PC-3 (cell line): ENCODE measurements at regions not wholly inside any gene's neighbourhood (a gene's known extent, or its start where the extent isn't known, plus 50 kb on each side); places are given as distances from the start of the nearest gene placed in this dataset.

ENCODE experiments used
- ATAC-seq: fragments of 200-7000 bp; cut with Tn5 transposase; 2 replicates; pipeline ENCODE4 v1.9.1; 2020; ENCODE audit warnings: mild to moderate bottlenecking, moderate library complexity
- BruUV-seq: library from RNA; stranded (reverse); fragments of 400-500 nt; replicated peaks from 2 replicates; lab custom pipeline; 2021; lab: Mats Ljungman, UMichigan
- CTCF ChIA-PET: fragments of 300-600 bp; sonication (Branson Sonifier 250); formaldehyde crosslinking; loops from one replicate; lab custom pipeline; 2022; ENCODE audit warnings: antibody characterized with exemption; lab: Charles Lee
- POLR2A ChIA-PET: fragments of 300-600 bp; sonication (Branson Sonifier 250); formaldehyde crosslinking; loops from one replicate; lab custom pipeline; 2022; ENCODE audit warnings: antibody characterized with exemption; ENCODE audit not compliant: unreplicated experiment; lab: Charles Lee
- DNase-seq: peaks from one replicate; pipeline ENCODE4 v3.0.0-alpha.2; 2015
- H2AFZ ChIP-seq: fragments of 300-600 bp; sonication (generic); 2 replicates; pipeline ENCODE4 v1.6.0; 2016; ENCODE audit warnings: antibody characterized with exemption, low read length
- H3F3A ChIP-seq: fragments of 300-600 bp; sonication (generic); one replicate; pipeline ENCODE4 v1.6.0; 2017; ENCODE audit warnings: antibody characterized with exemption, low read length, control low read depth, mild to moderate bottlenecking; ENCODE audit not compliant: unreplicated experiment
- H3K27ac ChIP-seq: fragments of 300-600 bp; sonication (generic); 2 replicates; pipeline ENCODE4 v1.5.1; 2016; ENCODE audit warnings: mild to moderate bottlenecking, low read length
- H3K27me3 ChIP-seq: fragments of 300-600 bp; sonication (generic); 2 replicates; pipeline ENCODE4 v1.6.1; 2016; ENCODE audit warnings: low read length, mixed read lengths
- H3K36me3 ChIP-seq: fragments of 300-600 bp; sonication (generic); 2 replicates; pipeline ENCODE4 v1.6.1; 2016; ENCODE audit warnings: low read depth, mixed run types, low read length, mixed read lengths
- H3K4me1 ChIP-seq: fragments of 300-600 bp; sonication (generic); 2 replicates; pipeline ENCODE4 v1.5.1; 2016; ENCODE audit warnings: low read length; ENCODE audit not compliant: insufficient read depth
- H3K4me2 ChIP-seq: fragments of 300-600 bp; sonication (generic); 2 replicates; pipeline ENCODE4 v1.6.0; 2016; ENCODE audit warnings: low read length
- H3K4me3 ChIP-seq: fragments of 300-600 bp; sonication (generic); 2 replicates; pipeline ENCODE4 v1.5.1; 2016; ENCODE audit warnings: mild to moderate bottlenecking, low read length, mixed read lengths
- H3K79me2 ChIP-seq: fragments of 300-600 bp; sonication (generic); 2 replicates; pipeline ENCODE4 v1.6.1; 2017; ENCODE audit warnings: low read length, mixed read lengths
- H3K9ac ChIP-seq: fragments of 300-600 bp; sonication (generic); 2 replicates; pipeline ENCODE4 v1.6.0; 2016; ENCODE audit warnings: mild to moderate bottlenecking, low read length
- H3K9me2 ChIP-seq: fragments of 300-600 bp; sonication (generic); replicated peaks from 2 replicates; pipeline ENCODE4 v1.6.1; 2016; ENCODE audit warnings: mixed run types, low read length, mixed read lengths
- H3K9me3 ChIP-seq: fragments of 300-600 bp; sonication (generic); 2 replicates; pipeline ENCODE4 v1.6.1; 2016; ENCODE audit warnings: low read length, mixed read lengths
- H4K20me1 ChIP-seq: fragments of 300-600 bp; sonication (generic); 2 replicates; pipeline ENCODE4 v1.6.1; 2016; ENCODE audit warnings: low read length, mixed read lengths
- EZH2 ChIP-seq: fragments of 300-600 bp; sonication (generic); IDR thresholded peaks from one replicate; pipeline ENCODE4 v1.6.1; 2017; ENCODE audit warnings: antibody characterized with exemption, mild to moderate bottlenecking, low read length; ENCODE audit not compliant: unreplicated experiment
- EZH2phosphoT487 ChIP-seq: fragments of 300-600 bp; sonication (generic); IDR thresholded peaks from 2 replicates; pipeline ENCODE4 v1.6.1; 2018; ENCODE audit warnings: mild to moderate bottlenecking, antibody characterized with exemption, low read length, borderline replicate concordance
- intact Hi-C: fragments of 100-400 bp; cut with micrococcal nuclease; formaldehyde crosslinking; loops from 2 replicates; pipeline ENCODE4 v1.9.0; 2023
- TF ChIP-seq, protein P1 (sequence below): fragments of 300-600 bp; sonication (generic); conservative IDR thresholded peaks from 2 replicates; pipeline ENCODE4 v1.5.1; 2017; ENCODE audit warnings: antibody characterized with exemption, low read depth, mild to moderate bottlenecking, low read length

- Histone ChIP-seq H4K20me1 (no peaks in the 10 kb centered on the region), H3F3A (no peaks in the 10 kb centered on the region), H3K4me3 (no peak overlapping the region), H3K4me2 (no peak overlapping the region), H3K27me3 (no peaks in the 10 kb centered on the region), H3K9me2 (no peaks in the 10 kb centered on the region), H3K9ac (no peak overlapping the region), H3K36me3 (no peaks in the 10 kb centered on the region), H3K9me3 (no peaks in the 10 kb centered on the region), H2AFZ (no peak overlapping the region), H3K27ac (no peak overlapping the region), H3K4me1 (peaks cover 9% of the 10 kb centered on the region; the same call in 1 of the 2 replicates), H3K79me2 (no peaks in the 10 kb centered on the region)
- no peak for ATAC-seq
- POLR2A ChIA-PET, result no interaction called here
- no peak for DNase-seq
- no TSS peak for BruUV-seq
- CTCF ChIA-PET, result no interaction called here
- TF ChIP-seq, protein P1, sequence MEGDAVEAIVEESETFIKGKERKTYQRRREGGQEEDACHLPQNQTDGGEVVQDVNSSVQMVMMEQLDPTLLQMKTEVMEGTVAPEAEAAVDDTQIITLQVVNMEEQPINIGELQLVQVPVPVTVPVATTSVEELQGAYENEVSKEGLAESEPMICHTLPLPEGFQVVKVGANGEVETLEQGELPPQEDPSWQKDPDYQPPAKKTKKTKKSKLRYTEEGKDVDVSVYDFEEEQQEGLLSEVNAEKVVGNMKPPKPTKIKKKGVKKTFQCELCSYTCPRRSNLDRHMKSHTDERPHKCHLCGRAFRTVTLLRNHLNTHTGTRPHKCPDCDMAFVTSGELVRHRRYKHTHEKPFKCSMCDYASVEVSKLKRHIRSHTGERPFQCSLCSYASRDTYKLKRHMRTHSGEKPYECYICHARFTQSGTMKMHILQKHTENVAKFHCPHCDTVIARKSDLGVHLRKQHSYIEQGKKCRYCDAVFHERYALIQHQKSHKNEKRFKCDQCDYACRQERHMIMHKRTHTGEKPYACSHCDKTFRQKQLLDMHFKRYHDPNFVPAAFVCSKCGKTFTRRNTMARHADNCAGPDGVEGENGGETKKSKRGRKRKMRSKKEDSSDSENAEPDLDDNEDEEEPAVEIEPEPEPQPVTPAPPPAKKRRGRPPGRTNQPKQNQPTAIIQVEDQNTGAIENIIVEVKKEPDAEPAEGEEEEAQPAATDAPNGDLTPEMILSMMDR, result no peak
- no peak for TF ChIP-seq EZH2
- TF ChIP-seq EZH2phosphoT487, result no peak
- intact Hi-C loops, result no loop called here
Measured at GRCh38 chr1:43061757-43062156, 103.1 kb upstream of the SLC2A1 start.

GRCh38 chr1:43059640-43060574, 101.2 kb upstream of the SLC2A1 start:
- Histone ChIP-seq H3K4me3 (no peak overlapping the region), H3K9ac (no peak overlapping the region), H3K27ac (no peak overlapping the region), H3K4me1 (peaks cover 9% of the 10 kb centered on the region; the same call in 1 of the 2 replicates), H3K79me2 (no peaks in the 10 kb centered on the region), H3K4me2 (no peak overlapping the region), H3F3A (no peaks in the 10 kb centered on the region), H4K20me1 (no peaks in the 10 kb centered on the region), H3K36me3 (no peaks in the 10 kb centered on the region), H3K9me3 (no peaks in the 10 kb centered on the region), H2AFZ (no peak overlapping the region), H3K9me2 (no peaks in the 10 kb centered on the region), H3K27me3 (no peaks in the 10 kb centered on the region)
- CTCF ChIA-PET, result no interaction called here
- BruUV-seq, result no TSS peak
- ATAC-seq, result no peak
- POLR2A ChIA-PET, result no interaction called here
- intact Hi-C loops, result no loop called here
- DNase-seq, result no peak
- no peak for TF ChIP-seq EZH2phosphoT487

- no peak overlapping the region for H3K27ac ChIP-seq
- H2AFZ ChIP-seq, result peak overlapping the region; percentile 37
Measured at GRCh38 chr1:43058545-43059360, 100.1 kb upstream of the SLC2A1 start.

More at GRCh38 chr1:43058545-43059360, 100.1 kb upstream of the SLC2A1 start:
- Histone ChIP-seq H3K9me3 (no peaks in the 10 kb centered on the region), H3K27me3 (no peaks in the 10 kb centered on the region), H3K4me3 (no peak overlapping the region), H4K20me1 (no peaks in the 10 kb centered on the region), H3F3A (no peaks in the 10 kb centered on the region), H3K4me2 (no peak overlapping the region; the same call in 1 of the 2 replicates), H3K4me1 (peaks cover 9% of the 10 kb centered on the region; the same call in 1 of the 2 replicates), H3K9ac (no peak overlapping the region), H3K79me2 (no peaks in the 10 kb centered on the region), H3K36me3 (no peaks in the 10 kb centered on the region), H3K9me2 (no peaks in the 10 kb centered on the region)
- TF ChIP-seq, protein P1, result no peak
- TF ChIP-seq EZH2 (no peak), EZH2phosphoT487 (no peak)
- intact Hi-C loops, result no loop called here
- ChIA-PET POLR2A (no interaction called here), CTCF (no interaction called here)
- DNase-seq, result peak; percentile 56
- BruUV-seq, result no TSS peak
- ATAC-seq, result peak; percentile 74
